ENCODE measurements at regions not wholly inside any gene's neighbourhood (a gene's known extent, or its start where the extent isn't known, plus 50 kb on each side); places are given as distances from the start of the nearest gene placed in this dataset.

- Histone ChIP-seq H3K9me3 (ENCODE audit: control insufficient read depth, low read length) (no peaks in the 10 kb centered on the region), H3K27ac (no peak overlapping the region)
Observed at GRCh38 chr7:84291756-84292155, 97.2 kb upstream of the SEMA3A start.

DNA sequence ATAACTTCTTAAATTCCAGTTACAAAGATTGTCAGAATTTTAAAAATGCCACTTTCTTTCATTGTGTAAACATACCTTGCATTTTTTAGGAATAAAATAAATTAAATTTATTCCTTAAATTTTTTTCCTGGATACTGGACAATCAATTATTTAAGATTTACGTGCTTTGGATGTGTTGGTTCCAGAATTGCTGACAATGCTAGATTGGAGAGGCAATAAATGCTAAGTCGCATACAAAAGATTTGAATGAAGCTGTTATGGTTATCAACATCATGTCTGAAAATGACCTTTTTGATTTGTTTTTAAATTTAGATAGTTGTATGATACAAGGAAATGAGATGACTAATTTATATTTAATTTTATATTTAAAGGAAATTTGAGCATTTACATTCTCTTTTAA is 89.2 kb upstream of the SEMA3A start:
- H3K27me3 ChIP-seq (ENCODE audit: control insufficient read depth, insufficient read depth, low read length): no peaks in the 10 kb centered on the region
- no peaks in the 10 kb centered on the region for H3K79me2 ChIP-seq
- TF ChIP-seq, protein P1, sequence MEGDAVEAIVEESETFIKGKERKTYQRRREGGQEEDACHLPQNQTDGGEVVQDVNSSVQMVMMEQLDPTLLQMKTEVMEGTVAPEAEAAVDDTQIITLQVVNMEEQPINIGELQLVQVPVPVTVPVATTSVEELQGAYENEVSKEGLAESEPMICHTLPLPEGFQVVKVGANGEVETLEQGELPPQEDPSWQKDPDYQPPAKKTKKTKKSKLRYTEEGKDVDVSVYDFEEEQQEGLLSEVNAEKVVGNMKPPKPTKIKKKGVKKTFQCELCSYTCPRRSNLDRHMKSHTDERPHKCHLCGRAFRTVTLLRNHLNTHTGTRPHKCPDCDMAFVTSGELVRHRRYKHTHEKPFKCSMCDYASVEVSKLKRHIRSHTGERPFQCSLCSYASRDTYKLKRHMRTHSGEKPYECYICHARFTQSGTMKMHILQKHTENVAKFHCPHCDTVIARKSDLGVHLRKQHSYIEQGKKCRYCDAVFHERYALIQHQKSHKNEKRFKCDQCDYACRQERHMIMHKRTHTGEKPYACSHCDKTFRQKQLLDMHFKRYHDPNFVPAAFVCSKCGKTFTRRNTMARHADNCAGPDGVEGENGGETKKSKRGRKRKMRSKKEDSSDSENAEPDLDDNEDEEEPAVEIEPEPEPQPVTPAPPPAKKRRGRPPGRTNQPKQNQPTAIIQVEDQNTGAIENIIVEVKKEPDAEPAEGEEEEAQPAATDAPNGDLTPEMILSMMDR (IDR thresholded peaks at IDR 0.05): no peak
- no peaks in the 10 kb centered on the region for H3K4me1 ChIP-seq
- H3K9me3 ChIP-seq (ENCODE audit: control insufficient read depth, low read length): no peaks in the 10 kb centered on the region
- H3K9ac ChIP-seq: no peak overlapping the region
- H3K36me3 ChIP-seq (ENCODE audit: control insufficient read depth, insufficient read depth, low read length): no peaks in the 10 kb centered on the region
- H3K4me3 ChIP-seq (ENCODE audit: low read depth, low read length): no peak overlapping the region
- H3K27ac ChIP-seq: no peak overlapping the region
- no peak overlapping the region for H3K4me2 ChIP-seq (ENCODE audit: low read length)
- H2AFZ ChIP-seq: no peak overlapping the region

More at GRCh38 chr7:84291756-84292155, 97.2 kb upstream of the SEMA3A start:
- H2AFZ ChIP-seq: no peak overlapping the region
- H3K9ac ChIP-seq: no peak overlapping the region
- TF ChIP-seq, protein P1 (IDR thresholded peaks at IDR 0.05): no peak
- H3K36me3 ChIP-seq (ENCODE audit: control insufficient read depth, insufficient read depth, low read length): no peaks in the 10 kb centered on the region
- H3K4me1 ChIP-seq: no peaks in the 10 kb centered on the region
- no peaks in the 10 kb centered on the region for H3K27me3 ChIP-seq (ENCODE audit: control insufficient read depth, insufficient read depth, low read length)
- H3K4me3 ChIP-seq (ENCODE audit: low read depth, low read length): no peak overlapping the region
- H3K4me2 ChIP-seq (ENCODE audit: low read length): no peak overlapping the region
- no peaks in the 10 kb centered on the region for H3K79me2 ChIP-seq

DNA sequence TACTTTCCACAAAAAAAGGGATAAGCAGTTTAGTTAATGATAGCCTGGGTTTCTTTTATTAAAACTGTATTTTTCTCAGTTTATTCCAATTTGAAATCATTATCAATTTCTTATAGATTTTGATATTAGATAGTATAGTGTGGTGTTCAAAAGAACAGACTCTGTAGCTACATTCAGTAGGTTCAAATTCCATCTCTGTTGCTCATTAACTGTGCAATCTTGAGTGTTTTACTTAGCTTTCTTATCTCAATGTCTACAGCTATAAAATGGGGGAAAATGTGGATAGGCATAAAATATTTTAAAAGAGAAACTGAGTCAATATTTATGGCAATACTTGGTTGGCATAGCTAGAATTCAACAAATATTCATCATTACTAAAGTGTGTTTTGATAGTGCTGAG is 86.9 kb upstream of the SEMA3A start:
- TF ChIP-seq, protein P1 (IDR thresholded peaks at IDR 0.05): no peak

DNA sequence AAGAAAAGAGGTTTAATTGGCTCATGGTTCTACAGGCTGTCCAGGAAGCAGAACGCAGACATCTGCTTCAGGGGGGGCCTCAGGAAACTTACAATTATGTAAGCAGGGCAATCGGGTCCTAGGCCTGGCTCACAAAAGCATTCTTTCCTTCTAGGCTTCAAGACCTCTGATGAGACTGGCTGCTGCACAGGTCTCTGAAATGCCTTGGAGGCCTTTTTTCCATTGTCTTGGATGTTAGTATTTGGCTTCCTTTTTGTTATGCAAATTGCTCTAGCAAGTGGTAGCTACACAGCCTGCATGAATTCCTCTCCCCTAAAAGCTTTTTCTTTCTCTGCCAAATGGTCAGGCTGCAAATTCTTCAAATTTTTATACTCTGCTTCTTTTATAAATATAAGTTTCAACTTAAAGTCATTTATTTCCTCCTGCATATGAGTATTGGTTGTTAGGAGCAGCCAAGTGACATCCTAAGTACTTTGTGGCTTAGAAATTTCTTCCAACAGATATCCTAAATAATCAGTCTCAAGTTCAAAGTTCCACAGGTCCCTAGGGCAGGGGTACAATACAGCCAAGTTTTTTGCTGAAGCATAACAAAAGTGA is 83.1 kb upstream of the SEMA3A start:
- Histone ChIP-seq H3K79me2 (no peaks in the 10 kb centered on the region), H3K36me3 (ENCODE audit: control insufficient read depth, insufficient read depth, low read length) (no peaks in the 10 kb centered on the region), H3K27ac (no peak overlapping the region), H3K4me1 (no peaks in the 10 kb centered on the region), H3K9me3 (ENCODE audit: control insufficient read depth, low read length) (no peaks in the 10 kb centered on the region), H3K4me3 (ENCODE audit: low read depth, low read length) (no peak overlapping the region), H3K9ac (no peak overlapping the region), H3K27me3 (ENCODE audit: control insufficient read depth, insufficient read depth, low read length) (no peaks in the 10 kb centered on the region), H3K4me2 (ENCODE audit: low read length) (no peak overlapping the region), H2AFZ (no peak overlapping the region)
- TF ChIP-seq, protein P1 (IDR thresholded peaks at IDR 0.05): no peak

More for the DNA sequence above, 86.9 kb upstream of the SEMA3A start:
- no peak overlapping the region for H3K4me2 ChIP-seq (ENCODE audit: low read length)
- H3K27me3 ChIP-seq (ENCODE audit: control insufficient read depth, insufficient read depth, low read length): no peaks in the 10 kb centered on the region
- no peaks in the 10 kb centered on the region for H3K79me2 ChIP-seq
- H3K4me3 ChIP-seq (ENCODE audit: low read depth, low read length): no peak overlapping the region
- no peaks in the 10 kb centered on the region for H3K9me3 ChIP-seq (ENCODE audit: control insufficient read depth, low read length)
- H2AFZ ChIP-seq: no peak overlapping the region
- no peaks in the 10 kb centered on the region for H3K36me3 ChIP-seq (ENCODE audit: control insufficient read depth, insufficient read depth, low read length)
- H3K27ac ChIP-seq: no peak overlapping the region
- no peak overlapping the region for H3K9ac ChIP-seq
- no peaks in the 10 kb centered on the region for H3K4me1 ChIP-seq

DNA sequence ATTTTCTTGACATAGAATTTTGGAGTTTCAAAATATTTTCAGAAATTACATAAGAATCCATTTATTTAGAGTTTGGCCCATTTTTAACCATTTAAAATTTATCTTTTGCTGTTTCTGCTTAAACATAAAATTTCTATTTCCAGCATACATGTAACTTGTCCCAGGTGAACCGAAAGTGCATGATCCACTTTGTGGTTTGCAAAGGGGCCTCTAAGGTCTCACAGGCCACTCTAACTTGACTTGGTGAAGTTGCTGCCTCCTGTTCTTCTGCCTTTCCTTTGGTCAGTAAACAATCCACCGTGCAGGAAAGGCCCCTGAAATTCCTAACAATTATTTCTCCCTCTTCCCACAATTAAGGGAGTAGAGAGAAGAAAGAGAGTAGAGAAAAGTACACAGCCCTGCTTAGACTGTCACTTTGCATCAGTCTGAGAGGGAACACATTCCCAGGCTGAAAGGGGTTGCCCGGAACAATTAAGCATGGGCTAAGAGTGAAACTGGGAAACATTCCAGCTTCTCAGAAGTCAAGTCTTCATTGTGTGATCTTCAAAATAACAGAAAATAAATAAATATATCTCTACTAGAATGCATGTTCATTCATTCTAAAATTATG is 79.5 kb upstream of the SEMA3A start:
- H3K4me1 ChIP-seq: no peaks in the 10 kb centered on the region
- no peak overlapping the region for H3K9ac ChIP-seq
- H3K79me2 ChIP-seq: no peaks in the 10 kb centered on the region
- H3K27ac ChIP-seq: no peak overlapping the region
- no peaks in the 10 kb centered on the region for H3K9me3 ChIP-seq (ENCODE audit: control insufficient read depth, low read length)
- H3K27me3 ChIP-seq (ENCODE audit: control insufficient read depth, insufficient read depth, low read length): no peaks in the 10 kb centered on the region
- H3K4me2 ChIP-seq (ENCODE audit: low read length): no peak overlapping the region
- H2AFZ ChIP-seq: no peak overlapping the region
- TF ChIP-seq, protein P1 (IDR thresholded peaks at IDR 0.05): no peak
- H3K4me3 ChIP-seq (ENCODE audit: low read depth, low read length): no peak overlapping the region
- H3K36me3 ChIP-seq (ENCODE audit: control insufficient read depth, insufficient read depth, low read length): no peaks in the 10 kb centered on the region

Measured in parathyroid adenoma (tissue), 2 donors.